ENCODE measurements at regions not wholly inside any gene's neighbourhood (a gene's known extent, or its start where the extent isn't known, plus 50 kb on each side); places are given as distances from the start of the nearest gene placed in this dataset.

GRCh38 chr13:21826214-21827015, 155.5 kb downstream of the FGF9 start:
- TF ChIP-seq, protein P1, sequence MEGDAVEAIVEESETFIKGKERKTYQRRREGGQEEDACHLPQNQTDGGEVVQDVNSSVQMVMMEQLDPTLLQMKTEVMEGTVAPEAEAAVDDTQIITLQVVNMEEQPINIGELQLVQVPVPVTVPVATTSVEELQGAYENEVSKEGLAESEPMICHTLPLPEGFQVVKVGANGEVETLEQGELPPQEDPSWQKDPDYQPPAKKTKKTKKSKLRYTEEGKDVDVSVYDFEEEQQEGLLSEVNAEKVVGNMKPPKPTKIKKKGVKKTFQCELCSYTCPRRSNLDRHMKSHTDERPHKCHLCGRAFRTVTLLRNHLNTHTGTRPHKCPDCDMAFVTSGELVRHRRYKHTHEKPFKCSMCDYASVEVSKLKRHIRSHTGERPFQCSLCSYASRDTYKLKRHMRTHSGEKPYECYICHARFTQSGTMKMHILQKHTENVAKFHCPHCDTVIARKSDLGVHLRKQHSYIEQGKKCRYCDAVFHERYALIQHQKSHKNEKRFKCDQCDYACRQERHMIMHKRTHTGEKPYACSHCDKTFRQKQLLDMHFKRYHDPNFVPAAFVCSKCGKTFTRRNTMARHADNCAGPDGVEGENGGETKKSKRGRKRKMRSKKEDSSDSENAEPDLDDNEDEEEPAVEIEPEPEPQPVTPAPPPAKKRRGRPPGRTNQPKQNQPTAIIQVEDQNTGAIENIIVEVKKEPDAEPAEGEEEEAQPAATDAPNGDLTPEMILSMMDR (IDR thresholded peaks at IDR 0.05; ENCODE audit: low read length) = no peak
- no peak for TF ChIP-seq EZH2 (IDR thresholded peaks at IDR 0.05; ENCODE audit: borderline replicate concordance, low read length)
